GM18868 (cell line): ENCODE measurements at regions not wholly inside any gene's neighbourhood (a gene's known extent, or its start where the extent isn't known, plus 50 kb on each side); places are given as distances from the start of the nearest gene placed in this dataset.
"Not testable (repeated sequence)": the region's sequence is repeated elsewhere in the genome, so short reads cannot be mapped to it uniquely, and the experiment has no call there.

Experiments used
- ATAC-seq: cut with Tn5 transposase; IDR thresholded peaks from one replicate; pipeline ENCODE4 v1.9.1; 2021; ENCODE audit warnings: mild to moderate bottlenecking, moderate library complexity; ENCODE audit not compliant: unreplicated experiment

DNA sequence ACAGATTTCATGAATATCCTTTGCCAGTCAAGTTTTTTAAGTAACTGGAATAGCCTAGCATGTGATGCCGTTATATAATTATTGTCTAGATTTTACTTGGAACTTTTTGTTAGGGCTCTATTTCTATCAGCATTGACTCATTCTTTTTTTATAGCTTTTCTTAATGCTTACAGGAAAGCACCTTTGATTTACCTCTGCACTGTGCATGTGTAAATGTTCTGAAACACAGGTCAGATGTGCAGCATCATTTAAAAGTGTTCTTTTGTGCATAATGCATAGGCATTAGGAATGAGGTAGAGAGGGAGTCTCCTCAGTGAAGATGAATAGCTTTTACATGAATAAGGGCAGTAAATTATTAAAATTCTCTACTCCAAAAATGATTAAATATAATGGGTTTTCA lies 669.3 kb upstream of the MBL2 start:
- ATAC-seq: no peak

DNA sequence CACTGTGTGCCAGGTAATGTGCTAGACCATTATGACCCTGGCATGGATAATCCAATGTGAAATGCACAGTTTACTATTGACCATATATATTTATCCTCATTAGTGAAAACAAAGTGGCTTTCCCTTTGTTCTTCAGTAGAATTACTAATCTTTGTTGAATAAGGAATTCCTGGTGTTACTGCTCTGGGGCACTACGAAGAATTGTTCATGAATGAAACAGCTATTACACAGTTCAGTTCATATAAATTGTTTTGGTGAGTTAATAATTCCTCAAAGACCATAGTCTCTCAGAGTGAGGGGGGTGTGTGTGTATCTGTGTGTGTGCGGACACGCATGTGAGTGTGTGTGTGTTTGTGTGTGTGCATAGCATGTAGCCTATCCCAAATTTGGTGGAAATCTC lies 668.0 kb upstream of the MBL2 start:
- ATAC-seq: no peak

DNA sequence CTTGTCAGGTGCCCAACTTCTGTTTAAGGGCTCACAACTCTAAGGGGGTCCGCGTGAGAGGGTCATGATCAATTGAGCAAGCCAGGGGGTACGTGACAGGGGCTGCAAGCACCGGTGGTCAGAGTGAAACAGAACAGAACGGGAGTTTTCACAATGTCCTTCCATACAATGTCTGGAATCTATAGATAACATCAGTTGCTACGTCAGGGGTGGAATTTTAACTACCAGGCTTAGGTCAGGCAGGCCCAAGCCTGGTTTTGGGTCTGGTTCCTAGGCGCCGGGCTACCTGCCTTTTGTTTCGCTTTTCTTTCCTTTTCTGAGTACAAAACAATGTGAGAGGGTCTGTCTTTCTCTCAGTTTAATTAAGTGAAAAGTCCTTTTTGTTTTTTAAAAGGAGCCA lies 666.5 kb upstream of the MBL2 start:
- not testable (repeated sequence) for ATAC-seq

DNA sequence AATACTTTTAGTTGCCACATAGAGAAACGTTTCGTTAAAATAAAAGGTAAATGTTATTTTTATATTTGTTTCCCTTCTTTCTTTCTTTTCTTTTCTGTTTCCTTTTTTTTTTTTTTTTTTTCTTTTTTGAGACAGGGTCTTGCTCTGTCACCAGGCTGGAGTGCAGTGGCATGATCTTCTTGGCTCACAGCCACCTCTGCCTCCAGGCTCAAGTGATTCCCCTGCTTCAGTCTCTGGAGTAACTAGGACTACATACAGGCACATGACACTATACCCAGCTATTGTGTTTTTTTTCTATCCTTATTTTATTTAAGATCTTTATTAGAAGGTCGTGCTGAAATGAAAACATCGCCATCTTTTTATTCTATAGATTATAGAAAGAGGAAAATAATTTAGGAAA lies 661.8 kb upstream of the MBL2 start:
- no peak for ATAC-seq

DNA sequence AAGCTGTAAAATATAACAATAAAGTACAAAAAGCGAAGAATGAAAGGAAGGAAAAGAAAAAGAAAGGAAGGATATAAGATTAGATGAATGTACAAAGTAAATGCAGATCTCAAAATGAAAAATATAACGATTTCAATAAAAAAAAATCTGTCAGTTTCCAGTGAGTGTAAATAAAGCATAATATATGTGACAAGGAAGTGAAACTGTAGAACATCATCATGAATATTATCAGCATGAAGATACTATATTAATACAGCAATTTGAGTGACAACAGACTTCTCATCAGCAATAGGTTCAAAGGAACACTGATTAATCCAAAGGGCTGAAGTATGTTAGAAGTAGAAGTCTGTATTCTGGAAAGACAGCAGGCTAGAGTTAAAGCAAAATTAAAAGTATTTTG lies 659.5 kb upstream of the MBL2 start:
- ATAC-seq: peak; percentile 47

DNA sequence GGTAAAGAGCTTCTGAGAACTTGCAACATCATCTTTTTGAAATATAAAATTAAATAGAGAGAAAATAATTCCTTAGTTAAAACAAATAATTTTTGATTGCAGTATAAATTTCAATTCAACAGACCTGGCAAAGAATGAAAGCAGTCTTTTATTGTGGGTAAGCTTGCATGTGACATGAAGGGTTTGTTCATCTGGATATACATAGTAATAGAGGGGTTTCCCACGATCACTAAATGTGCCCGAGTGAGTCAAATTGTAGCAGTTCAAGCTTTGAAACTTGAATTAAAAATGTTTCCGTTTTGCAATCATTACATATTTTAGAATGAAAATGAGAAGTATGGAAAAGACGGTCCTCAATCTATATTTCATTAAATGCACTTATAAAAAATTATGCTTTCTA lies 658.4 kb upstream of the MBL2 start:
- ATAC-seq: peak; percentile 78

DNA sequence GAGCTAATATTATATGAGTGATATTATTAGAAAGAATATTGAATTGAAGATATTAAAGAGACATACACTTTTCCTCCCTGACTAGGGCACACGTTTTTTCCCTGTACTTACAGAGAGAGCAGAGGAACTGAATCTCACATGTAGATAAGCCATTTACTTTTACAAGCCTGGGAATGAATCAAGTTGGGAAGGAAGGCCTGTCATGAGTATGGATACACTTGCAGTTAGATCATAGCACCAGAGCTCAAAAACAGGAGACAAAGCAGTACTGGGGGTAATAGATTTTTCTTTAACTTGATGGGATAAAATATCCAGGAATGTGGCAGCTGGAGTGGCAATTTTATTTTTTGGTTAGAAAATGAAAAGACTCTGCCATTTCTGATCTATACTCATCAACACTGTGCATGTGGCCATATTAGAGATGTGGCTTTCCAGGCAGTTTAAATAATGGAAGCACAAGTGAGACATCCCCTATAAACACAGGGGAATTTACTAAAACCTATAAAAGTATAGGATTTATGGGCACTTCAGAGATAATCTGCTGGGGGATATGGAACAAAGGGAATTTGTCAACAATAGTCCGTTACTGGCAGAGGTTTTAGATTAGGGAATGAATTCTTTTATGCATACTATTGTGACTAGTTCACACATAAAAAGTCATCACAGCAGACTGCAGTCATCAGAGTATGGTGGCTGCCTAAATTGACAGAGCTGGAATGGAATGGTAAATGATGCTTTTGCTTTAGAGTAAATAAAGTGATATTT lies 657.7 kb upstream of the MBL2 start:
- peak; percentile 4 for ATAC-seq

DNA sequence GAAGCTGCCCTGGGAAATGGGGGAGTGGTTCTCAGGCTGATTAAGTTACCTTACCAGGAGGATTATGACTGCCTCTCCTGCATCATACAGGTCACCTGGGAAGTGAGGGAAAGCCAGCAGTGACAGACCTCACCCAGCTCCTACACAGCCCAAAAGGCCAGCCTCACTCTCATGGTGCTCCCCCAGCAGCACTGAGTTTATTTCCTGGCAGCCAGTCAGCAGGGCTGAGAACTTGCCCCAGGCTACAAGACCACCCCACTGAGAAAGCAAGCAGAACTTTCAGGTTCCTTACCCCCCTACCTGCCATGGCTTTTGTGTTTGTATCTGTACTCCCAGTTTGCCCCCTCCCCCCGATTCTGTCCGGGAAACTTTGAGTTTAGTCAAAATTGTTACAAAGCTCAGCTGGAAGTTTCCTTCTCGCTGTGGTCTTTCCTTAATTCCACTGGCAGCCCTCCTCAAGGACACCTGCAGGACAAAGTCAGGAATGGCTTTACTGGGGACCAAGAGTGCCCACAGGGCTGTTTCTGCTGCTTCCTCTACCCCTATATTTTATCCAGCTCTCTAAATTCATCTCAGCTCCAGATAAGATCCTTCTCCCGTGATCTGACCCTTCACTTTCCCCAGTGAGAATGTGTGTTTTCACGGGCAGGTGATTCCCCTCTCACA lies 649.8 kb upstream of the MBL2 start:
- no peak for ATAC-seq

DNA sequence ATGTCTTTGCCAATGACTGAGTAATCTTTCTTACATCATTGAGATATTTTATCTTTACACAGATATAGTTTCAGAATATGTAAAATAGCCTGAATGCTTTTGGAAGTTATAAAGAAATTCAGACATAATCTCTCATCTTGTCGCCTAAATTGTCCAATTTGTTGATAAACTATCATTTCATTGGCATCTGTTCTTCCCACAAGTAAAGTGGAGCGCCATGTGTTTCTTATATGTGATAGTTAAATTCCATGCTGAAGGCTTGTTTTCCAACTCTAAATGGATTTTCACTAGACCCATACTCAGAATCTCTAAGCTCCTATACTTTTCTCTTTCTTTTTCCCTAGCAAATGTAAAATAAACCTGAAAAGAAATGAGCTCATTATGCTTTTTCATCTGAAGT lies 640.1 kb upstream of the MBL2 start:
- no peak for ATAC-seq

DNA sequence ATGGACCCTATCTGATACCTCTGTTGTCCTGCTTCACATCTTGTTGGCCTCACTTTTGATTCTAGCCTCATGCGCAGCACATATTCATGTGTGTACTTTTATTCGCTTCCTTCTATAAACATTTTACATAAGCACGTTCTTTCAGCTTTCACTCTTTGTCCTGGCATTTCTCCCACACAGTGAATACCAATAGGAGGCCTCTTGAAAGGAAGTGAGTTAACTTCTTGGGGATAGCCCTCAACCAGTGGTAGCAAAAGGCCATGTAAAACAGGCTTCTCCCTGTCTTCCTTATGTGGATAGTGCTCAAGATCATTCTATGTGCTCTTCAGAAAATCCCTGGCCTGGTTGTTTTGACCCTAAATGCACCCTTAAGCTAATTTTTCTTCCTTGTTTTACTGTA lies 633.9 kb upstream of the MBL2 start:
- no peak for ATAC-seq

DNA sequence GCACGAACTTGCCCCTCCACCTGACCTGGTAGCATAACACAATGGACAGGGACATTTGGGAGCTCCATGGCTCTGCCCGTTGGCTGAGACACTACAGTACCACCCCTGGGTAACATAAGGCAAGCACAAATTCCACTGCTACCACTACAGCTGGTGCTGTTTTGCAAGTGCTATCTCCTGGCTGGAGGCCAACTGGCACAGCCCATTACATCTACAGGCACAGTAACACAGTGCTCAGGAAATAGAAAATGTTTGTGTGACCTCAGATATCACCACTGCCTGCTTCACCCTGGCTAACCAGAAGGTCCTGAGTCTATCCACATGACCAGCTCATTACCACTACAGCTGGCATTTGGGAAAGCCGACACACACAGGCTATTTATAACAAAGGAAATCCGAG lies 631.1 kb upstream of the MBL2 start:
- no peak for ATAC-seq

DNA sequence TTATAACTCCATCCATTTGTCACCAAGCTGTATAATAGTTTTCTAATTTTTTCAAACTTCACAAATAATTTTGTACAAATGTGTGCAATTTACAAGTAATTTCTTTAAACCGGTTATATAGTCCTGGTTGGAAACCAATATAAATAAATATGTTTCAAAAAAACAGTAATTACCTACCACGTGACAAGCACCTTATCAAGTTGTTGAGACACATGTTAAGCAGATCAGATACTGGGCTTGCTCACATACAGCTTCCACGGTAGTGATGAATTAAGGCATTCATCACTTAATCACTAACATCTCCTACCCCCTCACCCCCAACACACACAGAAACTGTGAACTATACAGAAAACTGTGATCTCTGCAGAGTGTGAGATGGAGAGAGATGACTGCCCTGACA lies 630.0 kb upstream of the MBL2 start:
- no peak for ATAC-seq

DNA sequence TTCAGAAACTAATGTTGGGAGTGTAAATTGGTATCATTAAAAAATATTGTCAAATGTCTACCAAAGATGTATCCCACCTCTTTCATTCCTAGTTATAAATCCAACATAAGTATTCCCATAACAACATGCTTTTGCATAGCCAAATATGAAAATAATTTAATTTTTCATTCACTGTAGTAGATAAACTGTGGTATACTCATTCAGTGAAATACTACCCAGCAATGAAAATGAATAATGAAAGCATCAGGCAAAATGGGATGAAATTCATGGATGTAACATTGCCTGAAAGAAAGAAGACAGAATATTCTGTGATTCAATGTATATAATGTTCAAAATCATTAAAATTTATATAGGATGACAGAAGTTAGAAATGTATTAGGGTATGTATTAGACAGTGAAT lies 629.0 kb upstream of the MBL2 start:
- ATAC-seq: no peak

DNA sequence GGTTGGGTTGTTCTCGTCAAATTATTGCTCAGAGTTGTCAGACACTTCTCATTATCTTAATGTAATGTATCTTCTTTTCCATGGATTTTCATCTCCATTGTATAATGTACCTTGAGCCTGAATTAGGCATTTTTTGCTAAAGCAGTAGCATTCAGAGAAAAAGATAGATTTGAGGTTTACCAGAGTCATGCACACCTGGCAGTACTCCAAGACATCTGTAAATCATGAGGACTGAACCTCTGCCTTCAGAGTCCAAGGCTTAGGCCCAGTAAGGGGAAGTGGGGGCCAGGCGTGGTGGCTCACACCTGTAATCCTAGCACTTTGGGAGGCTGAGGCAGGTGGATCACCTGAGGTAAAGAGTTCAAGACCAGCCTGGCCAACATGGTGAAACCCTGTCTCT lies 624.3 kb upstream of the MBL2 start:
- no peak for ATAC-seq

DNA sequence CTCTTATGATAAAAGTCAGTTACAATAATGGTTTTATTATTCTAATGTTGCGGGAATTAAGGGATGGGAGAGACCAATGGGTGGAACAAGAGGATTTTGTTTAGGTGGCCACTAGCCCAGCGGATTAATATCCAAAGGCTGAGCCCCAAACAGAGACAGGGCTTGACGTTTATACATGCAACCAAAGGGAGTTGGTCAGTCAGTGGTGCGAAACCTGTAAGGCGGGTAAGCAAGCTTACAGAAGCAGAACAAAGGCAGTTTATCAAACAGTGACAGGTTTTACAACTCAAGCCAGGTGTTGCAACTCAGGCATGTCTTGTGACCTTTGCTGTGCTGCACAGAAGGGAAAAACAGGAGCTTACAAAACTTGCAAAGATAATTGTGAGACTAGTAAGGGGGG lies 622.9 kb upstream of the MBL2 start:
- no peak for ATAC-seq

DNA sequence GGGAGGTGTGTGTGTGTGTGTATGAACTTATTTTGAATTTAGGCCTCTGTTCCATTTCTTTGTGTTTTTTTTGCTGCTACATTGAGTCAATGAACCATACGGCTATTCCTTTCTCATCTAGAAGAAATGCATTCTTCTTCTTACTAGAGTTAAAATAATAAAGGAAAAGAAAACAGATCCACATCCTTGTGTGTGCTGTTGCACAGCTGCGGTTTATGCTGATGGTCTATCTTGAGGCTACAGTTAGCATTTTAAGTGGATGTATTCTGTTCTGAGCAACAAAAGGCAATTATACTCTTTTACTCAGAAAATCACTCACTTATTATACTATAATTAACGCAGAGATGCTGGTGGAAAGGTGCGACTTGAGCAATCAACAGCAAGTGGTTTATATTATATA lies 615.0 kb upstream of the MBL2 start:
- no peak for ATAC-seq

DNA sequence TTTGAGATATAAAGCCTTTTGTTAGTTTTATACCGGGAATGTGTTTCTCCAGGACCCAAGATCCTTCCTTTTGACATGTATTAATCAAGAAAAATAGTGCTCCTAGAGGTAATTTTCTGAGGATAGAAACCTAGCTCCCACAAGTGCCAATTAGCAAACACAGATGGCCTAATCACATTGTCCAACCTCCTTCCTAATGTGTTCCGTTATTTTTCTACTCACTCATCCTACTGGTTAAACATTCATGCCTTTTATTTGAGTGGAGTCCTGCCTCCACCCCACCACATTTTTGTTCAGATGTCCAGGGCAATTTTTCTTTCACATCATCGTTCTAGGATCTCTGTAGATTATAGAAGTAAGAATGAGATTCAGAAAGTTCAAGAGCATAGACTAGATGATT lies 610.0 kb upstream of the MBL2 start:
- ATAC-seq: no peak

DNA sequence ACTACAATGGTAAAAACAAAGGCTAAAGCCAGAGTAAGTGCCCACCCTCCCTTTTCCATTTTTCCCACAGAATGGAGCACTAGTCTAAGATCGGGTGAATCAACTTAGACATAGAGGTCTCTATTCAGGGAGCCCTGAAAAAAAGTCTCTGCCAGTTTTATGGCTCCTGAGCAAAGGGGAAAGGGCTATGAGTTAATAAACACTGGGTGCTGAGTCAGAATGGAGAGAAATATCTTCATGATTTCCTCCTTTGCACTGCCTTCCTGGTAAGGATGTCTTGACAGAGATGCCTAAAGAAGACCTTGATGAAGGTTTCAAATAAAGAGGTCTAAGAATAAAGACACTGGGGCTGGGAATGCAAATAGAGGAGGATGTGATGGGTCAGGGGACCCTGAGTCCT lies 607.4 kb upstream of the MBL2 start:
- no peak for ATAC-seq

DNA sequence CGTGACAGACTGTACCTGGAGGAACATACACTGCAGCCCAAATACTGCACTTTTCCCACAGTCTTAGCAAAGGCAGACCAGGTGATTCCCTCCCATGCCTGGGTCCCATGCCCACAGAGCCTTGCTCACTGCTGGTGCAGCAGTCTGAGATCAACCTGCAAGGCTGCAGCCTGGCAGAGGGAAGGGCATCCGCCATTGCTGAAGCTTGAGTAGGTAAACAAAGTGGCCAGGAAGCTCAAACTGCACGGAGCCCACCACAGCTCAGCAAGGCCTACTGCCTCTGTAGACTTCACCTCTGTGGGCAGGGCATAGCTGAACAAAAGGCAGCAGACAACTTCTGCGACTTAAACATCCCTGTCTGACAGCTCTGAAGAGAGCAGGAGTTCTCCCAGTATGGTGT lies 597.8 kb upstream of the MBL2 start:
- ATAC-seq: no peak

DNA sequence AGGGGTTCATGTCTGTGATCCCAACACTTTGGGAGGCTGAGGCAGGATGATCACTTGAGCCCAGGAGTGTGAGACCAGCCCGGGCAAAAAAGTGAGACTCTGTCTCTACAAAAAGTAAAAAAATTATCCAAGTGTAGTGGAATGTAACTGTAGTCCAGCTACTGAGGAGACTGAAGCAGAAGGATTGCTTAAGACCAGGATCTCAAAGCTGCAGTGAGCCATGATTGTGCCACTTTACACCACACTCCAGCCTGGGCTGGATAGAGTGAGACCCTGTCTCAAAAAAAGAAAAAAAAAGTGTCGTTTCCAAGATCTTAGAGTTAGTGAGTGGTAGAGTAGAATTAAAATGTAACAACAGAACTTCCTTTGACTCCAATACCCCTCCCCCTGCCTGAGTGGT lies 589.4 kb upstream of the MBL2 start:
- no peak for ATAC-seq

DNA sequence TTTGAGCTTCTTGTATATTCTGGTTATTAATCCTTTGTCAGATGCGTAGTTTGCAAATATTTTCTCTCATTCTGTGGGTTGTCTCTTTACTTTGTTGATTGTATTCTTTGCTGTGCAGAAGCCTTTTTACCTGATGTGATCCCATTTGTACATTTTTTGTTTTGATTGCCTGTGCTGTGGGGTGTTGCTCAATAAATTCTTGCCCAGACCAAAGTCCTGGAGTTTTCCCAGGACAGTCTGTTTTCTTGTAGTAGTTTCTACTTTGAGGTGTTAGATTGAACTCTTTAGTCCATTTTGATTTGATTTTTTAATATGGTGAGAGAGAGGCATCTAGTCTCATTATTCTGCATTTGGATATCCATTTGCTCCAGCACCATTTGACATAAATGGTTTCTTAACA lies 588.7 kb upstream of the MBL2 start:
- ATAC-seq: no peak

DNA sequence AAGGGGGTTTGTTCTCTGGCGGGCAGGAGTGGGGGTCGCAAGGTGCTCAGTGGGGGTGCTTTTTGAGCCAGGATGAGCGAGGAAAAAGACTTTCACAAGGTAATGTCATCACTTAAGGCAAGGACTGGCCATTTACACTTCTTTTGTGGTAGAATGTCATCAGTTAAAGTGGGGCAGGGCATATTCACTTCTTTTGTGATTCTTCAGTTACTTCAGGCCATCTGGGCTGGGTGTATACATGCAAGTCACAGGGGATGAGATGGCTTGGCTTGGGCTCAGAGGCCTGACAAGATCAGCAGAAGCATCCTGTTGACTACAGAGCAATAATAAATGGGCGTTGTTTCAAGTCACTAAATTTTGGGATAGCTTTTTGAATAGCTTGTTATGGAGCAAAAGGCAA lies 586.4 kb upstream of the MBL2 start:
- not testable (repeated sequence) for ATAC-seq

DNA sequence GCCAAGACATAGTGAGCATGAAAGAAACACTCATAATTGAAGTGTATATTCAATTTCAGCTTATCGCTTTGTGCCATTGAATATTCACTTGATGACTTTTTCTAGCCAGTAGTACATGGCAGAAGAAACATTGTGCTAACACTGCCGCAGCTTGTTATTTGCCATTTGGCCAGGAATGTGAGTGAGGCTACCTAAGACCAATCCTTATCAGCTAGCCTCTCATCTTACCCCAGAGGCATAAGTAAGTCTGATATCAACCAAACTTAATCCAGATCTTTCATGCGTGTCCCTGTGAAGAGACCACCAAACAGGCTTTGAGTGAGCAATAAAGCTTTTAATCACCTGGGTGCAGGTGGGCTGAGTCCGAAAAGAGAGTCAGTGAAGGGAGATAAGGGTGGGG lies 586.0 kb upstream of the MBL2 start:
- no peak for ATAC-seq
